ENCODE measurements at regions not wholly inside any gene's neighbourhood (a gene's known extent, or its start where the extent isn't known, plus 50 kb on each side); places are given as distances from the start of the nearest gene placed in this dataset.

DNA sequence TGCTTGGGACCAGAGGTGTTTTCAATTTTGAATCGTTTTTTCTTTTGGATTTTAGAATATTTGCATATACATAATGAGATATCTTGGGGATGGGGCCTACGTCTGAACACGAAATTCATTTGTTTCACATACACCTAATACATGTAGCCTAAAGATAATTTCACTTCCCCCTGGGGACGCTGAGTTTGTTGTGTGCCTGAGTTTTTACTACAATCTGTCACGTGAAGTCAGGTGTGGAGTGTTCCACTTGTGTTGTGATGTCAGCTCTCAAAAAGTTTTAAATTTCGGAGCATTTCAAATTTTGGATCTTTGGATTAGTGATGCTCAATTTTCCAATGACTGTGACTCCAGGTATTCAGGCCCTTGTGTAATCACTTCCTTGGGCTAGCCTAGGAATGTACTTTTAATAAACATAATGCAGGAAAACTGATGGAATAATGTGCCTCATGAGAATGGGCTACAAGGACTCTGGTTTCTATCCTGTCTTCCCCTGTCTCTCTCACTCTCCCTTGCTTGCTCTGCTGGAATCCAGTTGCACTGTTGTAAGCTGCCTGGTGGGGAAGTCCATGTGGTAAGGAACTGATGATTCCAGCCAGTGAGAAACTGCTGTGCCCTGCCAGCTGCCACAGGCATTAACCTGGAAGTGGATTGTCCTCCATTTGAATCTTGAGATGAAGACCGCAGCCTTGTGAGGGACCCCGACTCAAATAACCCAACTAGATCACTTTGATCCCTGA is 403.8 kb downstream of the SHISA9 start:
- H4K20me1 ChIP-seq (ENCODE audit: insufficient read depth, low read length), result no peaks in the 10 kb centered on the region
- Mint-ChIP-seq H3K27ac (no peak overlapping the region), H3K9me3 (peaks cover 0 to 6% (median 2%) of the 10 kb centered on the region in 7 donors), H3K4me3 (no peak overlapping the region), H3K36me3 (no peaks in the 10 kb centered on the region), H3K4me1 (no peaks in the 10 kb centered on the region), H3K27me3 (ENCODE audit: low read depth in 3 of 3) (peaks cover 0 to 4% (median 2%) of the 10 kb centered on the region in 3 donors)
- H3K27ac ChIP-seq (ENCODE audit: low read depth in 1 of 2, low read length in 2 of 2), result no peak overlapping the region
- intact Hi-C loops (cut with micrococcal nuclease), result no loop called here
- no peak overlapping the region for H3K4me2 ChIP-seq (replicated peaks; ENCODE audit: extremely low read depth, low read length, poor library complexity, severe bottlenecking)
- 100% methylated on average over 1 of the region's 8 CpGs for WGBS (ENCODE audit: insufficient coverage)
- no peak overlapping the region for H3K4me3 ChIP-seq (replicated peaks in 1 of 3; ENCODE audit: low read depth in 2 of 3, low read length in 3 of 3)
- H3K27me3 ChIP-seq (ENCODE audit: control insufficient read depth in 2 of 2, insufficient read depth in 2 of 2, low read length in 2 of 2), result no peaks in the 10 kb centered on the region
- no peaks in the 10 kb centered on the region for H3K9me3 ChIP-seq (replicated peaks in 1 of 2; ENCODE audit: control insufficient read depth in 1 of 2, insufficient read depth in 1 of 2, low read length in 2 of 2)
- TF ChIP-seq, protein P1, sequence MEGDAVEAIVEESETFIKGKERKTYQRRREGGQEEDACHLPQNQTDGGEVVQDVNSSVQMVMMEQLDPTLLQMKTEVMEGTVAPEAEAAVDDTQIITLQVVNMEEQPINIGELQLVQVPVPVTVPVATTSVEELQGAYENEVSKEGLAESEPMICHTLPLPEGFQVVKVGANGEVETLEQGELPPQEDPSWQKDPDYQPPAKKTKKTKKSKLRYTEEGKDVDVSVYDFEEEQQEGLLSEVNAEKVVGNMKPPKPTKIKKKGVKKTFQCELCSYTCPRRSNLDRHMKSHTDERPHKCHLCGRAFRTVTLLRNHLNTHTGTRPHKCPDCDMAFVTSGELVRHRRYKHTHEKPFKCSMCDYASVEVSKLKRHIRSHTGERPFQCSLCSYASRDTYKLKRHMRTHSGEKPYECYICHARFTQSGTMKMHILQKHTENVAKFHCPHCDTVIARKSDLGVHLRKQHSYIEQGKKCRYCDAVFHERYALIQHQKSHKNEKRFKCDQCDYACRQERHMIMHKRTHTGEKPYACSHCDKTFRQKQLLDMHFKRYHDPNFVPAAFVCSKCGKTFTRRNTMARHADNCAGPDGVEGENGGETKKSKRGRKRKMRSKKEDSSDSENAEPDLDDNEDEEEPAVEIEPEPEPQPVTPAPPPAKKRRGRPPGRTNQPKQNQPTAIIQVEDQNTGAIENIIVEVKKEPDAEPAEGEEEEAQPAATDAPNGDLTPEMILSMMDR (IDR thresholded peaks at IDR 0.05), result no peak
- no peaks in the 10 kb centered on the region for H3K79me2 ChIP-seq (ENCODE audit: insufficient read depth, low read length)
- H2AFZ ChIP-seq (ENCODE audit: insufficient read depth, low read depth, low read length, poor library complexity, severe bottlenecking), result no peak overlapping the region
- no peak overlapping the region for H3K9ac ChIP-seq (ENCODE audit: insufficient read depth, low read length, poor library complexity, severe bottlenecking)
- no peaks in the 10 kb centered on the region for H3K4me1 ChIP-seq (ENCODE audit: control insufficient read depth in 1 of 2, insufficient read depth in 2 of 2, low read length in 2 of 2)
- no peak for DNase-seq
- no peaks in the 10 kb centered on the region for H3K36me3 ChIP-seq (replicated peaks in 1 of 2; ENCODE audit: control insufficient read depth in 1 of 2, insufficient read depth in 2 of 2, low read length in 2 of 2)

DNA sequence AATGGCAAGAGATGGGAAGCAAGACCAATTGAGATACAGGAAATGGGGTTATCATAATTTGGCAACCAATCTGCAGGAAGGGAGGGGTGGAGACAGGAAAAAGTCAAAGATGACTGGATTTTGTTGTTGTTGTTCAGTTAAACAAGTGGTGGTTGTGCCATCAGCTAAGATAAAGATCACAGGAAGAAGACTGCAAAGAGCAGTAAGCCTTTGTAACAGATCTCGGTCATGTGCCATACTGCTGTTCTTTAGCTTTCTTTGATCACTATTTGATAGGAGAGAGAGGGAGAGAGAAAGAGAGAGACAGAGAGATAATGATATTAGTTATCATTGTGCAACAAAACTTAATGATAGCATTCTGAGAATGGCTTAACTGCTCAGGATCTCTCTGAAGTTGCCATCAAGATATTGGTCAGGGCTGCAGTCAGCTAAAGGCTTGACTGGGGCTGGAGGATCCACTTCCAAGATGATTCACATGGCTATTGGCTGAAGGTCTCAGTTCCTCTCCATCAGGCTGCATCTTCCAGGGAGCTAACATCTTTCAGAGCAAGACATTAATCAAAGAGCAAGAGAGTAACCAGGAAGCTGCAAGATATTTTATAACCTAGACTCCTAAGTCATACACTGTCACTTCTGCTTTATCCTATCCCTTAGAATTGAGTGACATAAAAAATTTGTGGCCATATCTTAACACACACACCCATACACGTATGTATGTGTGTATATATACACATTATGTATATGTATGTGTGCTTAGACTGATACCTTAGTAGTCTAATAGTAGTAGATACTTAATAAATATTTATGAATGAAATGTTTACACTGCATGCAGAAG is 405.0 kb downstream of the SHISA9 start:
- no peaks in the 10 kb centered on the region for H3K36me3 Mint-ChIP-seq
- Histone ChIP-seq H3K27ac (ENCODE audit: low read depth in 1 of 2, low read length in 2 of 2) (no peak overlapping the region), H3K9ac (ENCODE audit: insufficient read depth, low read length, poor library complexity, severe bottlenecking) (no peak overlapping the region), H3K27me3 (ENCODE audit: control insufficient read depth in 2 of 2, insufficient read depth in 2 of 2, low read length in 2 of 2) (no peaks in the 10 kb centered on the region), H3K36me3 (replicated peaks in 1 of 2; ENCODE audit: control insufficient read depth in 1 of 2, insufficient read depth in 2 of 2, low read length in 2 of 2) (no peaks in the 10 kb centered on the region), H3K4me1 (ENCODE audit: control insufficient read depth in 1 of 2, insufficient read depth in 2 of 2, low read length in 2 of 2) (no peaks in the 10 kb centered on the region), H3K4me2 (replicated peaks; ENCODE audit: extremely low read depth, low read length, poor library complexity, severe bottlenecking) (no peak overlapping the region), H4K20me1 (ENCODE audit: insufficient read depth, low read length) (no peaks in the 10 kb centered on the region), H3K79me2 (ENCODE audit: insufficient read depth, low read length) (no peaks in the 10 kb centered on the region), H3K9me3 (replicated peaks in 1 of 2; ENCODE audit: control insufficient read depth in 1 of 2, insufficient read depth in 1 of 2, low read length in 2 of 2) (no peaks in the 10 kb centered on the region), H2AFZ (ENCODE audit: insufficient read depth, low read depth, low read length, poor library complexity, severe bottlenecking) (no peak overlapping the region), H3K4me3 (replicated peaks in 1 of 3; ENCODE audit: low read depth in 2 of 3, low read length in 3 of 3) (no peak overlapping the region)
- H3K4me3 Mint-ChIP-seq, result no peak overlapping the region
- peaks cover 0 to 3% (median 2%) of the 10 kb centered on the region in 3 donors for H3K27me3 Mint-ChIP-seq (ENCODE audit: low read depth in 3 of 3)
- H3K27ac Mint-ChIP-seq, result no peak overlapping the region
- peaks cover 0 to 5% (median 0%) of the 10 kb centered on the region in 7 donors for H3K9me3 Mint-ChIP-seq
- no peak for DNase-seq
- WGBS (ENCODE audit: insufficient coverage), result 17% methylated on average over 1 of the region's 2 CpGs
- TF ChIP-seq, protein P1 (IDR thresholded peaks at IDR 0.05), result no peak
- intact Hi-C loops (cut with micrococcal nuclease), result no loop called here
- H3K4me1 Mint-ChIP-seq, result no peaks in the 10 kb centered on the region

Data from CD14-positive monocyte (primary cell).